GM19193 (cell line): ENCODE measurements at regions not wholly inside any gene's neighbourhood (a gene's known extent, or its start where the extent isn't known, plus 50 kb on each side); places are given as distances from the start of the nearest gene placed in this dataset.

ENCODE experiments used
- POLR2A ChIP-seq: IDR thresholded peaks from 4 replicates; pipeline ENCODE4 v1.6.1; 2011; ENCODE audit not compliant: insufficient read depth, insufficient read length; ENCODE audit errors: extremely low read depth

- no peak for TF ChIP-seq POLR2A
Measured at GRCh38 chr5:124203303-124203702, 543.1 kb downstream of the ZNF608 start.

DNA sequence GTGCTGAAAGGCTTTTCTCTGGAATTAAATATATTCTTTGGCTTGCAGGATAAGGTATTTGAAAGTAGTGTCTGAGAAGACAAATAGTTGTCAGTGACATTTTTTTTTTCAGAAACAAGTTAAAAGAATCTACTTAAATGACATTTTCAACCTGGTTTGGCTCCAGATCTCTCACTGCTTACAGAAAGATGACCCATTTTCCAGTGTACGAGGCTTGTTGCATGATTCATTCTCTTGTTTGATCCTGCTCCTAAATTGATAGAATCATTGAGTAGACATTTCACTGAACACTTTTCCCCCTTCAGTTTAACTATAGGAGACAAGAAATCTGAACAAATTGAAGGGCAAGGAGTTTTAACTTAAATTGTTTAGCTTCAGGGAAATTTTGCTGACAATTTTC lies 546.1 kb downstream of the ZNF608 start:
- no peak for TF ChIP-seq POLR2A

GRCh38 chr5:124199893-124200292 lies 546.5 kb downstream of the ZNF608 start:
- TF ChIP-seq POLR2A = no peak

- TF ChIP-seq POLR2A = no peak
Measured at GRCh38 chr5:124195411-124195810, 551.0 kb downstream of the ZNF608 start.

DNA sequence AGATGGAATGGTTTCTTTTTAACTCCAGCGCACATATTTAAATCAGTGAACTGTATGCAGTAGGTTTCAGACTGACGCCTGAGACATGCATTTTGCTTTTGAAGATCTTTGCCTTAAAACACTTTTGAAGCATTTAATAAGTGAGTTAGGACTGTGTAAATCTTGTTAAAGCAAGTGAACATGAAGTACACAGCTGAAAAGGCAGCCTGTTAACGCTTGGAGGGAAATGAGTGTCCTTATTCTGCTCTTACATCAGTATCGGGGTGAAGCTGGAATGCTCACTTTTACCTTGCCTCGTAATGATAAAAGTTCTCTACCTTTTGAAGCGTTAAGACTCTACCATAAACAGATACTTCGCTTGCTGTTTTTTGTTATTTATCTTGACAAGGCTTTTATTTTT lies 552.2 kb downstream of the ZNF608 start:
- no peak for TF ChIP-seq POLR2A

GRCh38 chr5:124193371-124193789 lies 553.1 kb downstream of the ZNF608 start:
- TF ChIP-seq POLR2A = no peak

- no peak for TF ChIP-seq POLR2A
Measured at GRCh38 chr5:124192716-124193115, 553.7 kb downstream of the ZNF608 start.

DNA sequence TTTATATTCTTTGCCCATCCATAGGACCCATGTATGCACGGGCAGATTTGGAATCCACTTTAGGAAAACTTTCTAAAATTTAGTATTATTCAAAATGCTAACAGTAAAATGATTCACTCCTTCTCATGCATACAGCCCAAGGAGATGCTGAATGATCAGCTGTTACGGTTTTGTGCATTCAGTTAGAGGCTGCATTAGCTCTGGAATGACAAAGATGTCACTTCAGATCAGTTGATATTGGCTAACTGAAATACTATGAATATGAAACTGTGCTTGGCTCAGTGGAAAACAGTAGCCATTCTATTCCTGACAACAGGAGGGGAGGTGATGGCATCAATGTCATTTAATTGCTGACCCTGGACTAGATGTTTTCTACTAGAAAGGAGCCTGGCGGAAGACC lies 560.7 kb downstream of the ZNF608 start:
- no peak for TF ChIP-seq POLR2A

DNA sequence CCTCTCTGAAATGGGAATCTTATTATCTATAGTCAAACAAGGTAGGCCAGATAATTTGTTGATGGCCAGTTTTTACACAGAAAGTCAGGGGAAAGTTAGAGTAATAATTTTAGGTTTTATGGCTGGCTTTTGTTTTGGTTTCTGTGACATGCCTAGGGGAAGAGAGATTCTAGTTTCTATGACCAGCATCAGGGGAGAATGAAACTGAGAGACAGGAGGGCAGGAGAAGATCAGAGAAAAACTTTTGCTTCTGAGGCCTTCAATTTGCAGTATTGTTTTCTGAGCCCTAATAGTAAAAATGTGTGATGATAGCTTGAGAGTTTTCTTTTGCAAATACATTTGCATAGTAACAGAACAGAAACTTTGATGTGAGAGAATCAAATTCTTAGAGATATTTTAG lies 564.3 kb downstream of the ZNF608 start:
- no peak for TF ChIP-seq POLR2A

DNA sequence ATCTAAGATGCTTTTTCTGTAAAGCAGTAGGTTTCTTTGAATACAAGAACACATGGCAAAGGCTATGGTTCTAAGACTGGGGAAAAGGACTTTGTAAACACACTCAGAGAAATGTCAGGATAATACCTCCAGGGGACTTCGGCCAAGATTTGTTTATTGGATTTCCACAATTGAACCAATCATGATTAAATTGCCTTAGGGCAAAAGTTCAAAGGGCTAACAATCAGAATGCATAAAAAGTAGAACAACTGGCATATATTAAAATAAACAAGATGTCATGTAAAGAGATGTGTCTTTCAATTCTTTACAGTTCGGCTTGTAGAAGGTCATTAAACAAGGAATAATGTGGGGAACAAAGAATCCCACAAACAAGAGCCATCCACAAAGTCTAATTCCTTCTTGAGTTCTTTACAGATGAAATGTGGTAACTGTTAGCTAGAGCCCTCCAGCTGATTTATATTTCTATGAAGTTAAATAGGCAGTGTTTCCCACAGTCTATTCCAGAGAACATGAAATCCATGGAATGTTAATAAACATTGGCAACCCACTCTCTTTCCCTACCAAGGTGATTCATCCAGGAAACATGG lies 565.5 kb downstream of the ZNF608 start:
- TF ChIP-seq POLR2A = no peak

GRCh38 chr5:124180299-124180874 lies 566.1 kb downstream of the ZNF608 start:
- TF ChIP-seq POLR2A = no peak

DNA sequence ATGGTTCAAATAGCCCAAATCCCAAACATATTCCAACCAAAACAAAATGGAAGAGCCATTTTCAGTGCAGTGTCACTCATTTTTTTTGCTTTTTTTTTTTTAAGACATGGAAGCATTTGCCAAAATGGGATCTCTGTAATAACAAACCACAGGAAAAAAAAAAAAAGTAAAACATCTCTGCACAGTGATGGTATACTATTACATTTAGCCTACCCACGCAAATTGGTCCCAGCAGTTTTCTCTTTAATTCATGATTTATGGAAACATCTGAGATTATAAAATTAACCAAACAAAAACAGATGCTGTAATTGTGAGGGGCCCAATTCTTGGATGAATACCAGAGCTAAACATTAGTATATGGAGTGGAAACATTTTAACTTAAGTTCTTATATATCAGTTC lies 566.6 kb downstream of the ZNF608 start:
- TF ChIP-seq POLR2A = no peak

GRCh38 chr5:124178050-124178449 lies 568.4 kb downstream of the ZNF608 start:
- TF ChIP-seq POLR2A = no peak

DNA sequence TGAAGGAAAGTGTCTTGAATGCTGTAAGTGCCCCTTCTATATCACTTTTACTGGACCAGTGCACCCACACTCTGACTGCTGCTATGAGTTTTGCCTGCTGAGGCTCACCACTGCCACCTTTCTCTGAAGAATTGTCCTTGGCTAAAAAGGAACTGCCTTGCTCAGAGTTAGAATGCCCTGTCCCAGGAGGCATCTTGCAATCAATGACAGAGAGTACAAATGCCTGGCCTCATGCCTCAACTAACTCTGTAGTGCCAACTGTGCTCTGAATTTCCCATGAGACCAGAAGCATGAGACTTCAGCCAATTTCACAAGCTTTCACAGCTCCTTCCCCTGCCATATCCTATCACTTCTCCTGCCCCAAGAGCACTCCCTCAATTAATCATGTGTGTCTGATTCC lies 569.7 kb downstream of the ZNF608 start:
- TF ChIP-seq POLR2A = no peak

GRCh38 chr5:124173386-124173785 lies 573.1 kb downstream of the ZNF608 start:
- no peak for TF ChIP-seq POLR2A

GRCh38 chr5:124172389-124173003 lies 573.9 kb downstream of the ZNF608 start:
- TF ChIP-seq POLR2A = no peak
